GM18873 (cell line): ENCODE measurements at regions not wholly inside any gene's neighbourhood (a gene's known extent, or its start where the extent isn't known, plus 50 kb on each side); places are given as distances from the start of the nearest gene placed in this dataset.

Experiments used
- ATAC-seq: cut with Tn5 transposase; IDR thresholded peaks from one replicate; pipeline ENCODE4 v1.9.1; 2021; ENCODE audit warnings: mild to moderate bottlenecking, moderate library complexity, moderate number of reproducible peaks; ENCODE audit not compliant: unreplicated experiment, low FRiP score

DNA sequence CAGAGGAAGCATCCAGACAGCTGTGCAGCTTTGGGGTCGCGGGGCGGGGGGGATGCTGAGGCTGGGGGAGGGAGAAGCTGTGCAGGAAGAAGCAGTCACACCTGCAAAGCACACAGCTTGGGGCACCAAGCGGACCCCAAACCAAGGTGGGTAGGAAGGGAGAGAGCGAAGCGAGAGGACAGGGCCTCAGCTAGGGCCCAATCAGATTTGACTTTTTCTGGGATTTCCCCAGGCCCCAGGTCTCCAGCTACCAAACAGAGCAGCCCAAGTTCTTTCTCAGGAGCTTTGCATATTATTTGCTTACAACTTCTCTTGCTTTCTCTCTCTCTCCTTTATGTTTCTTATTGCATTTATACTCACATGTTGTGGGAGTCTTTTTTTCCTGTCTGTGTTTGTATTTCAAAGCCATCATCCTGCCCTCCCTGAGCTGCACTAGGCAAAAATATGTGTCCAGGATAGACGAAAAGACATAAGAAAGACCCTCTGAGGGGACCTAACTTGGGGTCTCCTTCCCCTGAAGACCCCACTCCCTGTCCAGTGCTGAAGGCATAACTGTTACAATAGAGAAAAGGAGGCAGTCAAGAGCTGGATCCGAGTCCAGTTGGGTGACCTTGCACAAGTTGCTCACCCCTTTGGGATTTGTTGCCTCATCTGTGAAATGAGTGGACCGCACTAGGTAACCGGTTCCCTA is 50.6 kb upstream of the SMNDC1 start:
- ATAC-seq: peak; percentile 34

DNA sequence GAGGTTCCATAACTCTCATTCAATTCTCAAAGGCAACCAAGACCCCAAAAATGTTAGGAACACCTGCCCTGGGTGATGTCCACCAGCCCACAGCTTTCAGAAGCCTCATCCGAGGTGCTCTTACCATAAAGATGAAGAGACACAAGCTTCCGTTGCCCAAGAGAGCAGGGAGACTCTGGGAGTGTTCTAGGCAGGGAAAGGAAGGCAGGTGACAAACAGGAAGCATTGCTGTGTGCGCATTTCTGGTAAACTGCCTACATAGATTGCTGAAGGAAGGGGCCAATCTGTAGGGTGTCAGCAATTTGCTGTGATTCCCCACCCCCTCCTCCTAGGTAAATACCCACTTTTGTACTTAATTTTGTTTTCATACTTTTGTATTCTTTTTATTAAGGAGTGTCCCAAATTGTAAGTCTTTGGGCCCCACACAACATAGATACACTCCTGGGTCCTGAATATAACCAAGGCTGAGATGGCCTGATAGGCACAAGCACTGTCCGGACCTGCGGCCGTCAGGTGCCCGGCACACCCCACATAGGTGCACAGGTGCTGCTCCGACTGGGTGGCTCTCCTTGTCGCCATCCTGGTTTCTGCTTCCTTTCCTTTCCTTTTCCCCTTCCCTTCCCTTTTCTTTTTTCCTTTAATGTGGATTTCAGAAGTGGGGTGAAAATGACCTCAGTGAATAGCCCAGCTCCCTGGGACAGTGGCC is 51.4 kb upstream of the SMNDC1 start:
- peak; percentile 10 for ATAC-seq

DNA sequence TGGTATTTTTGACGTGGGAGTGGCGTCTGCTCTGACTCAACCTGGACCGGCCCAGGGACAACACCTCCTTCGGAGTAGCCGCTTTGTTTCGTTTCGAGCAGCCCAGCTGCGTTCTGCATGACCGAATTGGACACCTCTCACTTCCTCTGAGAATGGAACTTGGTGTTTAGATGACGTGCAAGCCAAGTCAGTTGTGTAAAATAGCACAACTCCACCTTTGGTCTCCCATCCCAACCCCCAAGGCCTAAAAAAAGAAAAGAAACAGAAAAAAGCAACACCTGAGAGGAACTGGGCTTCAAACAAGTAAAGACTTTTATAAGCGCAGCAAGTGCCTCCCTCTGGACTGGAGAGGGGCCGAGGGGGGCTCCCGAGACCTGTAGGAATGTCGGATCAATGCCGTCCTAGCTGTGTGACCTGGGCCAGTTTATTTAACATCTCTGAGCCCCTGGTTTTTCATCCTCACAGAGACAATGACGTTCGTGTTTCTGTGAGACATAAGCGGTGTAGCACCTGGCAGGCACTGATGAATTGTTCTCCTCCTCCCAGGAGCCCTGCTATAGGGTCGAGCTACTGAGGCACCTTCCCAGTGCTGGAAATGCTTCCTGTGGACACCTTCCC is 52.0 kb upstream of the SMNDC1 start:
- peak; percentile 75 for ATAC-seq

DNA sequence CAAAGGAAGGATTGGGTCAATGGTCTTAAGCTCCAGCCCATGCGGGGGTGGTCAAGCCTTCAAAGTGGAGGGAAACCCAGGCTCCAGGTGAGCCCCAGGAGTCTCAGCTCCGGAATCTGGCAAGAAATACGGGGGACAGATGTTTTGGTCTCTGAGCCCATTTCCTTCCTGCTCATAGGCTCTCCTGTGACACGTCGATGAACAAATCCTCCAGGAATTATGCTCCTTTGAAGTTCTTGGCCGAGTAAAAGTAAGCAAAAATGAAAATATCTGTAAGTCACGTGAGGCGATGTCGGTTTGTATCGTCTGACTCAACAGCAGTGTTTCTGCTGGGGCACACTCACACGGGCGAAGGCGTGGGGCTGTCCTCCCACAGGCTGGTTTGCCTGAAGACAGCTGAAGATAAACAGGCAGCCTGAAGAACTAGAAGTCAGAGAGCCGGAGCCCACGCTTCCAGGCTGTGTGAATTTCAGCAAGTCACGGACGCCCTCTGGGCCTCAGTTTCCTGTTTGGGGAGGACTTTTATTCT is 52.6 kb upstream of the SMNDC1 start:
- ATAC-seq: no peak

GRCh38 chr10:110357871-110358270 is 53.2 kb upstream of the SMNDC1 start:
- no peak for ATAC-seq

DNA sequence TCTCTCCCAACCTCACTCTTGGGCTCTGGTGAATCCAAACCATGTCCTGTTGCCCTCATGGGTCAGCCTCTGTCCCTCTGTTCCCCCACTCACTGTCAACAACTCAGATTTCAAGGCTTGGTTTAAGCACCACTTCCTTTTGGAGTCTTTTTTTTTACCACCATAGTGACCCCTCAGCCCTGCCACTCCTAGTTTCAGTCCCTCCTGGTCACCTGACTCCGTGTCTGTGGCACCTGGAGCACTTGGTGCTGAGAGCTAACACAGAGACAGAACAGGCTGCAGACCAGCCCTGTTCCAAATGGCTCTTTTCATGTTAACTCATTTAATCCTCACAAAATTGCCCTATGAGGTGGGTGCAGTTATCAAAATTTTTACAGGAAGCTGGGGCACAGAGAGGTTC is 53.6 kb upstream of the SMNDC1 start:
- ATAC-seq: no peak

GRCh38 chr10:110358869-110359629 is 54.3 kb upstream of the SMNDC1 start:
- no peak for ATAC-seq

DNA sequence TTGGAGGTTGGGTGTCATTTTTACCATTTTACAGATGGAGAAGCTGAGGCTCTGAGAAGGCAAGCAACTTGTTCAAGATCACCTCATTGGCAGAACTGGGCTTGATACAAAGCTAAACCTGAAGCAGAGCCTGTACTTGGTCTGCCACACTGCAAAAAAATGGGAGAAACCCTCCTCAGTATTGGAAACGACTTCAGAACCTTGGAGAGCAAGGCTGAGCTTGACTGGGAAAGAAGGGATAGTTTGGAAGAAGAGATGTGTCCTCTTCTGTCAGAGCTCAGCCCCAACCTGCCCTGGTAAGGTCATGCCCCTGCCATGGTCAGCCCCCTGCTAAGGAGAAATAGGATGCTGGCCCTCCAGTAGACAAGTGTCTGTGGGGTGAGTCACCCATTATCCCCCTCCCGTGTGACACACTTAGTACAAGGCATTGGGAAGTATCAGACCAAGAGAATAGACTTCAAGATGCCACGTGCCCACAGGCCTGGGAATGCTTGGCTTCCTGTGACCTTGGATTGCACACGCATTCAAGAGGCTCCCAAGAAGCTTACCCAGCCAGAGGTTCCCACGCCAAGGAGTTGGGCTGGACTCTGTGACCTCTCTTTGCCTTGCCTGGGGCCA is 56.2 kb upstream of the SMNDC1 start:
- ATAC-seq: no peak

DNA sequence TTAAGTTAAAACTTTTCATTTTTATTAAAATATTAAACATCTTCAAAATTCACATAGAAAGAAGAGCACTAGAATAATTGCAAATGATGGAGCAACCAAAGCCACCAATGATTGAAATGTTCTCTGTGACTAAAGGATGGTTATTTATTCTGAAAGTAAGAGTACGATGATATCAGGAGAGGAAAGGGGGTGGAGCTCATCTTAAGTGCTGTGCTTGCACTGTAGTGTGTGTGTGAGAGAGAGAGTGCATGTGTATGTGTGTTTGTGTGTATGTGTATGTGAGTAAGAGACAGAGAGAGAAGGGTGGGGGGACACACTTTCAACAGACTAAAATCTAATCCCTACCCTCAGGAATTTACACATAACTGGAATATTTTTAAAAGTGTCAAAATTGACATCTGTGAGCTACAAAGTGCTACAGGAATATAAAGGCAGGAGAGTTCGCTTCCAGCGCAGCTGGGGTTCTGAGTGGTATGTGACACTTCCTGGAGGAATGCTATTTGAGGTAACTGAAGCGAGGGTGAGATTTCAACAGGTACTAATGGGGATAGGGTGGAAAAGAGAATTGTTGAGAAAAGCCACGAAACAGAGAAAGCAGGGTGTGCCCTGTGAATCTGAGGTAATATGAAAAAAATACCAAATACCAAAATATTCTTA is 57.2 kb upstream of the SMNDC1 start:
- no peak for ATAC-seq

- no peak for ATAC-seq
These were observed 59.1 kb upstream of the SMNDC1 start for GRCh38 chr10:110363572-110364411.

DNA sequence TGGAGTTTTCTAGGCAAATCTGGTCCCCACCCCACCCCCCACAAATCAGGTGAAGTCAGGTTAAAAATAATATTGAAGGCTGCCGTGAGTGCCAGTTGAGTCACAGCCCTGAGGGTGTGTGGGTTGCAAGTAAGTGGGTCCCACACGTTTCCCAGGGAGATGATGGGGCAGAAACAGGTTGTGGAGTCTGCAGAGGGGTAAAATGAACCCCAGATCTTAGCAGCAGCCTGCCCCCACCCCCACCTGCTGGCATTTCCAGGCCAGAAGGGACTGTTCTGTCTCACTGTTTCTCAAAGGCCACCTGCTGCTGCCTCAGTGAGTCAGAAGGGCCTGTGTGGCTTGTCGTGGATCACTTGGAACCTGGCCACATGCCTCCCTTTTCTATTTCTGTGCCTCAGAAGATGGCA is 59.8 kb upstream of the SMNDC1 start:
- ATAC-seq: no peak

- ATAC-seq: no peak
These were observed 60.8 kb upstream of the SMNDC1 start for GRCh38 chr10:110365356-110366143.

GRCh38 chr10:110366635-110367034 is 61.9 kb upstream of the SMNDC1 start:
- ATAC-seq: no peak

DNA sequence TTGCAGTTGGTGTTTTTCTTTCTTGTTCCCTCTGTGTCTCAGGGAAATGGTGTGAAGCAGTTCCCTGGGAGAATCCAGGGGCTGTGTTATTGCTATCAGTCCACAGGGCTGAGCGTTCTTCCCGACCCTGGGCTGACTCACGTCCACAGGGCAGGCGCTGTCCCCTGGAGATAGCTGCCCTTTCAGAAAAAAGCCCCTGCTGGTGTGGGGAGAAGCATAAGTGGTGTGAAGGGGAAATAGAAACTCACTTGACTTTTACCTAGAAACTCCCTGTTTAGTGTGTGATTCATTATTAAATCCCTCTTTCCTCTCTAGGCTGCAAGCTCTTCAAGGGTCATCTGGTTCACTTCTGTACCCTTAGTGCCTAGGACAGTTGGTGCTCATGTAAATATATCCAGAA is 63.3 kb upstream of the SMNDC1 start:
- ATAC-seq: peak; percentile 57

DNA sequence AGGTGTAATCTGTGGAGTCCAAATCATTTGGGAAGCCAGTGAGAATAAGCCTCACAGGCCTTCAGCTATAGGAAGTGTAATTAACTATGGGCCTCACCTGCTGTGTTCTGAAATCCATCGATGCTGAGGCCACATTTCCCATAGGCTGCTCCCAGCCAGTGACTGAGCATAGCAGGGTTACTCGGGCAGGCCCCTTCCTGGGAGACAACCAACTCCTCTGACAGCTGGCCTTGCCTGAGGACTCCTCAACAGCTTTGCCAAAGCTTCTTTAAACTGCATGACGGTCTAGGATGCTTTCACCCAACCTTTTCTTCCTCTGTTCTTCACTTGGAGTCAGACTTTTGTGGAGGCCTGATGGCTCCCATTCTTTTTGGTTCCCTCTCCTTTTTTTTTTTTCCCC is 63.8 kb upstream of the SMNDC1 start:
- ATAC-seq: no peak

GRCh38 chr10:110370006-110370405 is 65.3 kb upstream of the SMNDC1 start:
- no peak for ATAC-seq

DNA sequence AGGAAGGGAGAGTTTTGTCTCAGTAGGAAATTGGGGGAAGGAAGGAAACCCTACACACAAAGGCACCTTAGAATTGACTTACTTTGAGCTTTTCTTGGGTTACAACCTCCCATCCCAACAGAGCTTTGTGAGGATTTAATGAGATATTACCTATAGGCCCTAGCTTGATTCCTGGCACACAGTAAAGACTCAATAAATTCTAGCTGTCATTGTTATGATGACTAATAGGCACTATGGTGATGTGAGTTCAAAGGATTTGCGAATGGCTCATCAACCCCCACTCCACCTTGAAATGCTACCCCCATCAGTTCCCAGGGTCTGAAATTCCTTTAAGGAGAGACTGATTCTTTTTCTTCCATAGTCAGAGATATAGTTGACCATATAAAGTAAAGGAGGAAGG is 67.9 kb upstream of the SMNDC1 start:
- ATAC-seq: no peak

- ATAC-seq: no peak
These were observed 68.3 kb upstream of the SMNDC1 start for GRCh38 chr10:110373059-110373458.
